DMS153 treated with DMSO at 0.1 percent for 48 hours (cell line): ENCODE measurements at regions not wholly inside any gene's neighbourhood (a gene's known extent, or its start where the extent isn't known, plus 50 kb on each side); places are given as distances from the start of the nearest gene placed in this dataset.
A peak's percentile ranks its signal among the peaks of the same experiment; 100 is the strongest.
"Not testable (repeated sequence)": the region's sequence is repeated elsewhere in the genome, so short reads cannot be mapped to it uniquely, and the experiment has no call there.

Source experiments
- DNase-seq: peaks from one replicate; lab custom pipeline; 2025; ENCODE audit not compliant: unreplicated experiment; lab: John Stamatoyannopoulos, UW

- DNase-seq: no peak
These were observed 89.9 kb upstream of the FAT1 start for GRCh38 chr4:186813377-186814068.

GRCh38 chr4:186814535-186815070, 90.9 kb upstream of the FAT1 start:
- no peak for DNase-seq

GRCh38 chr4:186819342-186820086, 95.9 kb upstream of the FAT1 start:
- no peak for DNase-seq

- DNase-seq: peak; percentile 36
These were observed 96.8 kb upstream of the FAT1 start for GRCh38 chr4:186820391-186820891.

GRCh38 chr4:186823989-186824388, 100.3 kb upstream of the FAT1 start:
- peak; percentile 15 for DNase-seq

- DNase-seq: no peak
These were observed 101.4 kb upstream of the FAT1 start for GRCh38 chr4:186825069-186825468.

- no peak for DNase-seq
These were observed 102.3 kb upstream of the FAT1 start for GRCh38 chr4:186826006-186826405.

GRCh38 chr4:186826846-186827533, 103.3 kb upstream of the FAT1 start:
- DNase-seq: no peak

GRCh38 chr4:186827534-186827897, 103.9 kb upstream of the FAT1 start:
- no peak for DNase-seq

- DNase-seq: no peak
These were observed 105.4 kb upstream of the FAT1 start for GRCh38 chr4:186829097-186829496.

- no peak for DNase-seq
These were observed 106.2 kb upstream of the FAT1 start for GRCh38 chr4:186829740-186830449.

- DNase-seq: no peak
These were observed 107.9 kb upstream of the FAT1 start for GRCh38 chr4:186831574-186831973.

- no peak for DNase-seq
These were observed 109.2 kb upstream of the FAT1 start for GRCh38 chr4:186832906-186833305.

- DNase-seq: not testable (repeated sequence)
These were observed 113.8 kb upstream of the FAT1 start for GRCh38 chr4:186837463-186837862.

GRCh38 chr4:186838295-186838694, 114.6 kb upstream of the FAT1 start:
- no peak for DNase-seq

GRCh38 chr4:186839122-186840037, 115.7 kb upstream of the FAT1 start:
- no peak for DNase-seq

- DNase-seq: no peak
These were observed 116.6 kb upstream of the FAT1 start for GRCh38 chr4:186840222-186840701.

GRCh38 chr4:186840771-186841301, 117.2 kb upstream of the FAT1 start:
- no peak for DNase-seq

GRCh38 chr4:186844059-186844681, 120.5 kb upstream of the FAT1 start:
- no peak for DNase-seq
